ENCODE measurements at regions not wholly inside any gene's neighbourhood (a gene's known extent, or its start where the extent isn't known, plus 50 kb on each side); places are given as distances from the start of the nearest gene placed in this dataset.

GRCh38 chr5:6877986-6878828 is 165.0 kb downstream of the TENT4A start:
- no peak for TF ChIP-seq FOXP2 (optimal IDR thresholded peaks at IDR 0.05; ENCODE audit: borderline replicate concordance, extremely low read depth, extremely low read length, insufficient read depth)
- no peak for TF ChIP-seq POLR2AphosphoS5 (IDR thresholded peaks at IDR 0.05; ENCODE audit: low read depth, low read length)
- TF ChIP-seq REST (IDR thresholded peaks at IDR 0.05; ENCODE audit: insufficient read depth in 1 of 2, low read depth in 2 of 2, low read length in 2 of 2): no peak
- TF ChIP-seq SIN3A (IDR thresholded peaks at IDR 0.05; ENCODE audit: borderline replicate concordance, insufficient read depth, low read length): no peak
- TF ChIP-seq TAF1 (IDR thresholded peaks at IDR 0.05; ENCODE audit: borderline replicate concordance, insufficient read depth, low read length): no peak

DNA sequence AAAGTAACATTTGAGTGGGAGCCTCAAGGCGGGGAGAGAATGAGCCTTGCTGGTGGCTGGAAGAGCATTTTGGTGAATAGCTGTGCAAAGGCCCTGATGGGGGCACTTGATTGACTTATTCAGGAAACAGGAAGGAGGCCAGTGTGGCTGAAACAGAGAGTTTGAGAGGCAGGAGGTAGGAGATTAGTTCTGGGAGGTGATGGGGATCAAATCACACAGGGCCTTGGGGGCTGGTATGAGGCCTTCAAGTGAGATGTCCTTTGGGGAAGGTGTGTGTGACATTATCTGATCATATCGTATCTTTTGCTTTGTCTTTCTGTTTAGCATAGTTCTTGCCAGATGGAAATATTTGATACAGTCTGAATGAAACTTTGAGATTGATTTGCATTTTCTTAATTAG is 172.3 kb downstream of the TENT4A start:
- no peak for TF ChIP-seq SIN3A (IDR thresholded peaks at IDR 0.05; ENCODE audit: borderline replicate concordance, insufficient read depth, low read length)
- no peak for TF ChIP-seq TAF1 (IDR thresholded peaks at IDR 0.05; ENCODE audit: borderline replicate concordance, insufficient read depth, low read length)
- no peak for TF ChIP-seq POLR2AphosphoS5 (IDR thresholded peaks at IDR 0.05; ENCODE audit: low read depth, low read length)
- no peak for TF ChIP-seq FOXP2 (optimal IDR thresholded peaks at IDR 0.05; ENCODE audit: borderline replicate concordance, extremely low read depth, extremely low read length, insufficient read depth)
- no peak for TF ChIP-seq REST (IDR thresholded peaks at IDR 0.05; ENCODE audit: insufficient read depth in 1 of 2, low read depth in 2 of 2, low read length in 2 of 2)

- TF ChIP-seq FOXP2 (optimal IDR thresholded peaks at IDR 0.05; ENCODE audit: borderline replicate concordance, extremely low read depth, extremely low read length, insufficient read depth) (no peak), SIN3A (IDR thresholded peaks at IDR 0.05; ENCODE audit: borderline replicate concordance, insufficient read depth, low read length) (no peak), POLR2AphosphoS5 (IDR thresholded peaks at IDR 0.05; ENCODE audit: low read depth, low read length) (no peak), REST (IDR thresholded peaks at IDR 0.05; ENCODE audit: insufficient read depth in 1 of 2, low read depth in 2 of 2, low read length in 2 of 2) (no peak), TAF1 (IDR thresholded peaks at IDR 0.05; ENCODE audit: borderline replicate concordance, insufficient read depth, low read length) (no peak)
These were observed 173.6 kb downstream of the TENT4A start for GRCh38 chr5:6886866-6887265.

DNA sequence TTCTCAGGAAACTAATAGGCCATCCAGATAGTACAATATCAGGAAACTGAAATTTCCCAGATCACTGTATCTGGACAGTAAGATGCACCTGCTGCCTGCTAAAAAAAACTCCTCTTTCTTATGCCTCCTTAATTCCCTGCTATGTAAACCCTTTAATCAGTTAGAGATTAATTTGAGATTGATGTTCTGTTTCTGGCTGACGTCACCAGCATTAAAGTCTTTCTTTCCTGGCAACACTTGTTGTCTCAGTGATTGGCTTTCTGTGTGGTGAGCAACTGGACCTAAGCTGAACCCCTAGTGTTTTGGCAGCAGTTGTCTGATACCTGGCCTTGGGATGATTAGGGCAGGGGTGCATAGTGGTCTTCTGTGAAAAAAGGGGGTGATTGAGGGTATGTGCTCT is 175.8 kb downstream of the TENT4A start:
- TF ChIP-seq POLR2AphosphoS5 (IDR thresholded peaks at IDR 0.05; ENCODE audit: low read depth, low read length) (no peak), SIN3A (IDR thresholded peaks at IDR 0.05; ENCODE audit: borderline replicate concordance, insufficient read depth, low read length) (no peak), TAF1 (IDR thresholded peaks at IDR 0.05; ENCODE audit: borderline replicate concordance, insufficient read depth, low read length) (no peak), FOXP2 (optimal IDR thresholded peaks at IDR 0.05; ENCODE audit: borderline replicate concordance, extremely low read depth, extremely low read length, insufficient read depth) (no peak), REST (IDR thresholded peaks at IDR 0.05; ENCODE audit: insufficient read depth in 1 of 2, low read depth in 2 of 2, low read length in 2 of 2) (no peak)
